ENCODE measurements at regions not wholly inside any gene's neighbourhood (a gene's known extent, or its start where the extent isn't known, plus 50 kb on each side); places are given as distances from the start of the nearest gene placed in this dataset.

- no peaks in the 10 kb centered on the region for H3K27me3 ChIP-seq (ENCODE audit: control insufficient read depth, insufficient read depth, low read length, poor library complexity, severe bottlenecking)
- H3K4me3 ChIP-seq (ENCODE audit: insufficient read depth, low read depth, low read length) = no peak overlapping the region
- H3K9me3 ChIP-seq (ENCODE audit: control insufficient read depth, low read length) = no peaks in the 10 kb centered on the region
- H3K27ac ChIP-seq (ENCODE audit: insufficient read depth, low read depth, low read length, poor library complexity, severe bottlenecking) = peak overlapping the region; percentile 33
- 36 to 51% methylated on average over 5 of the region's 5 CpGs for WGBS, 2 experiments
- no peaks in the 10 kb centered on the region for H3K36me3 ChIP-seq (ENCODE audit: control insufficient read depth, insufficient read depth, low read length)
- H3K4me1 ChIP-seq (ENCODE audit: control insufficient read depth, insufficient read depth, low read length) = peaks cover 7% of the 10 kb centered on the region
Observed at GRCh38 chr2:175834477-175834876, 167.6 kb downstream of the LNPK start.

- no peak overlapping the region for H3K27ac ChIP-seq (ENCODE audit: insufficient read depth, low read depth, low read length, poor library complexity, severe bottlenecking)
- no peaks in the 10 kb centered on the region for H3K9me3 ChIP-seq (ENCODE audit: control insufficient read depth, low read length)
- no peaks in the 10 kb centered on the region for H3K36me3 ChIP-seq (ENCODE audit: control insufficient read depth, insufficient read depth, low read length)
- H3K4me1 ChIP-seq (ENCODE audit: control insufficient read depth, insufficient read depth, low read length) = peaks cover 7% of the 10 kb centered on the region
- no peak overlapping the region for H3K4me3 ChIP-seq (ENCODE audit: insufficient read depth, low read depth, low read length)
- no peaks in the 10 kb centered on the region for H3K27me3 ChIP-seq (ENCODE audit: control insufficient read depth, insufficient read depth, low read length, poor library complexity, severe bottlenecking)
Observed at GRCh38 chr2:175832866-175833265, 169.2 kb downstream of the LNPK start.

- H3K27ac ChIP-seq (ENCODE audit: insufficient read depth, low read depth, low read length, poor library complexity, severe bottlenecking) = no peak overlapping the region
- no peaks in the 10 kb centered on the region for H3K27me3 ChIP-seq (ENCODE audit: control insufficient read depth, insufficient read depth, low read length, poor library complexity, severe bottlenecking)
- H3K4me3 ChIP-seq (ENCODE audit: insufficient read depth, low read depth, low read length) = no peak overlapping the region
- peaks cover 3% of the 10 kb centered on the region for H3K4me1 ChIP-seq (ENCODE audit: control insufficient read depth, insufficient read depth, low read length)
- WGBS, 2 experiments = 91 to 97% methylated on average over 4 of the region's 4 CpGs
- no peaks in the 10 kb centered on the region for H3K36me3 ChIP-seq (ENCODE audit: control insufficient read depth, insufficient read depth, low read length)
- no peaks in the 10 kb centered on the region for H3K9me3 ChIP-seq (ENCODE audit: control insufficient read depth, low read length)
Observed at GRCh38 chr2:175829741-175830140, 172.3 kb downstream of the LNPK start.

- WGBS, 2 experiments = 87 to 88% methylated on average over 2 of the region's 2 CpGs
- no peak overlapping the region for H3K4me3 ChIP-seq (ENCODE audit: insufficient read depth, low read depth, low read length)
- H3K27ac ChIP-seq (ENCODE audit: insufficient read depth, low read depth, low read length, poor library complexity, severe bottlenecking) = no peak overlapping the region
- H3K4me1 ChIP-seq (ENCODE audit: control insufficient read depth, insufficient read depth, low read length) = peaks cover 4% of the 10 kb centered on the region
- no peaks in the 10 kb centered on the region for H3K27me3 ChIP-seq (ENCODE audit: control insufficient read depth, insufficient read depth, low read length, poor library complexity, severe bottlenecking)
- no peaks in the 10 kb centered on the region for H3K36me3 ChIP-seq (ENCODE audit: control insufficient read depth, insufficient read depth, low read length)
- no peaks in the 10 kb centered on the region for H3K9me3 ChIP-seq (ENCODE audit: control insufficient read depth, low read length)
Observed at GRCh38 chr2:175827856-175828255, 174.2 kb downstream of the LNPK start.

GRCh38 chr2:175824243-175824642 lies 177.8 kb downstream of the LNPK start:
- Histone ChIP-seq H3K4me3 (ENCODE audit: insufficient read depth, low read depth, low read length) (no peak overlapping the region), H3K27me3 (ENCODE audit: control insufficient read depth, insufficient read depth, low read length, poor library complexity, severe bottlenecking) (no peaks in the 10 kb centered on the region), H3K9me3 (ENCODE audit: control insufficient read depth, low read length) (no peaks in the 10 kb centered on the region), H3K36me3 (ENCODE audit: control insufficient read depth, insufficient read depth, low read length) (no peaks in the 10 kb centered on the region), H3K4me1 (ENCODE audit: control insufficient read depth, insufficient read depth, low read length) (peaks cover 7% of the 10 kb centered on the region), H3K27ac (ENCODE audit: insufficient read depth, low read depth, low read length, poor library complexity, severe bottlenecking) (no peak overlapping the region)
- 87 to 89% methylated on average over 2 of the region's 2 CpGs for WGBS, 2 experiments

GRCh38 chr2:175823707-175824073 lies 178.4 kb downstream of the LNPK start:
- Histone ChIP-seq H3K4me3 (ENCODE audit: insufficient read depth, low read depth, low read length) (no peak overlapping the region), H3K36me3 (ENCODE audit: control insufficient read depth, insufficient read depth, low read length) (no peaks in the 10 kb centered on the region), H3K4me1 (ENCODE audit: control insufficient read depth, insufficient read depth, low read length) (peaks cover 7% of the 10 kb centered on the region), H3K27me3 (ENCODE audit: control insufficient read depth, insufficient read depth, low read length, poor library complexity, severe bottlenecking) (no peaks in the 10 kb centered on the region), H3K9me3 (ENCODE audit: control insufficient read depth, low read length) (no peaks in the 10 kb centered on the region), H3K27ac (ENCODE audit: insufficient read depth, low read depth, low read length, poor library complexity, severe bottlenecking) (peak overlapping the region; percentile 33)
- WGBS, 2 experiments = 90 to 93% methylated on average over 1 of the region's 1 CpG

- WGBS, 2 experiments = 87 to 89% methylated on average over 14 of the region's 14 CpGs
- Histone ChIP-seq H3K36me3 (ENCODE audit: control insufficient read depth, insufficient read depth, low read length) (no peaks in the 10 kb centered on the region), H3K4me1 (ENCODE audit: control insufficient read depth, insufficient read depth, low read length) (peaks cover 7% of the 10 kb centered on the region), H3K27ac (ENCODE audit: insufficient read depth, low read depth, low read length, poor library complexity, severe bottlenecking) (peak overlapping the region; percentile 33), H3K4me3 (ENCODE audit: insufficient read depth, low read depth, low read length) (no peak overlapping the region), H3K27me3 (ENCODE audit: control insufficient read depth, insufficient read depth, low read length, poor library complexity, severe bottlenecking) (no peaks in the 10 kb centered on the region), H3K9me3 (ENCODE audit: control insufficient read depth, low read length) (no peaks in the 10 kb centered on the region)
Observed at GRCh38 chr2:175823002-175823706, 178.9 kb downstream of the LNPK start.

- 92 to 100% methylated on average over 1 to 2 of the region's 2 CpGs for WGBS, 2 experiments
- Histone ChIP-seq H3K4me1 (ENCODE audit: control insufficient read depth, insufficient read depth, low read length) (no peaks in the 10 kb centered on the region), H3K9me3 (ENCODE audit: control insufficient read depth, low read length) (no peaks in the 10 kb centered on the region), H3K27me3 (ENCODE audit: control insufficient read depth, insufficient read depth, low read length, poor library complexity, severe bottlenecking) (no peaks in the 10 kb centered on the region), H3K4me3 (ENCODE audit: insufficient read depth, low read depth, low read length) (no peak overlapping the region), H3K27ac (ENCODE audit: insufficient read depth, low read depth, low read length, poor library complexity, severe bottlenecking) (no peak overlapping the region), H3K36me3 (ENCODE audit: control insufficient read depth, insufficient read depth, low read length) (no peaks in the 10 kb centered on the region)
Observed at GRCh38 chr2:175817221-175817620, 184.8 kb downstream of the LNPK start.

- no peaks in the 10 kb centered on the region for H3K4me1 ChIP-seq (ENCODE audit: control insufficient read depth, insufficient read depth, low read length)
- H3K27me3 ChIP-seq (ENCODE audit: control insufficient read depth, insufficient read depth, low read length, poor library complexity, severe bottlenecking) = no peaks in the 10 kb centered on the region
- H3K4me3 ChIP-seq (ENCODE audit: insufficient read depth, low read depth, low read length) = no peak overlapping the region
- no peaks in the 10 kb centered on the region for H3K9me3 ChIP-seq (ENCODE audit: control insufficient read depth, low read length)
- H3K27ac ChIP-seq (ENCODE audit: insufficient read depth, low read depth, low read length, poor library complexity, severe bottlenecking) = no peak overlapping the region
- WGBS, 2 experiments = 91 to 100% methylated on average over 1 of the region's 1 CpG
- H3K36me3 ChIP-seq (ENCODE audit: control insufficient read depth, insufficient read depth, low read length) = no peaks in the 10 kb centered on the region
Observed at GRCh38 chr2:175815537-175815936, 186.5 kb downstream of the LNPK start.

GRCh38 chr2:175811971-175812370 lies 190.1 kb downstream of the LNPK start:
- Histone ChIP-seq H3K27me3 (ENCODE audit: control insufficient read depth, insufficient read depth, low read length, poor library complexity, severe bottlenecking) (no peaks in the 10 kb centered on the region), H3K4me3 (ENCODE audit: insufficient read depth, low read depth, low read length) (no peak overlapping the region), H3K36me3 (ENCODE audit: control insufficient read depth, insufficient read depth, low read length) (no peaks in the 10 kb centered on the region), H3K9me3 (ENCODE audit: control insufficient read depth, low read length) (no peaks in the 10 kb centered on the region), H3K4me1 (ENCODE audit: control insufficient read depth, insufficient read depth, low read length) (no peaks in the 10 kb centered on the region), H3K27ac (ENCODE audit: insufficient read depth, low read depth, low read length, poor library complexity, severe bottlenecking) (no peak overlapping the region)
- 83 to 92% methylated on average over 2 of the region's 2 CpGs for WGBS, 2 experiments

- Histone ChIP-seq H3K27me3 (ENCODE audit: control insufficient read depth, insufficient read depth, low read length, poor library complexity, severe bottlenecking) (no peaks in the 10 kb centered on the region), H3K4me3 (ENCODE audit: insufficient read depth, low read depth, low read length) (no peak overlapping the region), H3K27ac (ENCODE audit: insufficient read depth, low read depth, low read length, poor library complexity, severe bottlenecking) (no peak overlapping the region), H3K9me3 (ENCODE audit: control insufficient read depth, low read length) (no peaks in the 10 kb centered on the region), H3K4me1 (ENCODE audit: control insufficient read depth, insufficient read depth, low read length) (no peaks in the 10 kb centered on the region), H3K36me3 (ENCODE audit: control insufficient read depth, insufficient read depth, low read length) (no peaks in the 10 kb centered on the region)
- 95 to 97% methylated on average over 1 of the region's 1 CpG for WGBS, 2 experiments
Observed at GRCh38 chr2:175808858-175809257, 193.2 kb downstream of the LNPK start.
